ENCODE measurements at regions not wholly inside any gene's neighbourhood (a gene's known extent, or its start where the extent isn't known, plus 50 kb on each side); places are given as distances from the start of the nearest gene placed in this dataset.

GRCh38 chr7:68122801-68123200 is 1126.2 kb downstream of the TYW1 start:
- TF ChIP-seq CTCF (IDR thresholded peaks at IDR 0.05), result no peak
- no peak for TF ChIP-seq POLR2A (IDR thresholded peaks at IDR 0.05)
